HepG2 (cell line): ENCODE measurements at regions not wholly inside any gene's neighbourhood (a gene's known extent, or its start where the extent isn't known, plus 50 kb on each side); places are given as distances from the start of the nearest gene placed in this dataset.

Experiments used
- ATAC-seq: fragments of 200-7000 bp; cut with Tn5 transposase; 3 replicates; pipeline ENCODE4 v1.9.1; 2020; ENCODE audit warnings: mild to moderate bottlenecking, moderate library complexity
- BruUV-seq: library from RNA; stranded (reverse); fragments of 400-500 nt; replicated peaks from 2 replicates; lab custom pipeline; 2021; lab: Mats Ljungman, UMichigan
- CTCF ChIA-PET: fragments of 300-600 bp; formaldehyde crosslinking; extraction: SDS; loops from one replicate; lab custom pipeline; 2021; ENCODE audit warnings: low total read pairs, inconsistent platforms, low intra/inter-chr PET ratio; lab: Yijun Ruan, JAX
- POLR2A ChIA-PET: fragments of 350-600 bp; sonication (Branson Sonifier 250); formaldehyde crosslinking; loops from one replicate; lab custom pipeline; 2020; ENCODE audit warnings: antibody characterized with exemption, inconsistent platforms; lab: Yijun Ruan, JAX
- DNase-seq: peaks from one replicate; pipeline ENCODE4 v3.0.0-alpha.2; 2015; ENCODE audit warnings: low spot score
- FAIRE-seq: peaks from 3 replicates; lab custom pipeline; 2011; peaks lifted over from hg19 to GRCh38; lab: Jason Lieb, UNC
- H2AFZ ChIP-seq: one replicate; pipeline ENCODE4 v1.6.1; 2011; ENCODE audit warnings: low read length, inconsistent platforms
- H3K27ac ChIP-seq: fragments of 300-600 bp; 3 replicates; pipeline ENCODE4 v1.8.0; 2011; ENCODE audit warnings: mixed run types, mild to moderate bottlenecking, mixed read lengths, low read length, inconsistent platforms; ENCODE audit not compliant: insufficient read depth; ENCODE audit errors: extremely low read length
- H3K27me3 ChIP-seq, 2 experiments: fragments of 200-600 bp in 1 of 2; 2 replicates in 1 of 2; 3 replicates in 1 of 2; pipeline versions ENCODE4 v1.6.0 to v1.8.0; 2011; ENCODE audit warnings: low read length in 2 of 2, mild to moderate bottlenecking in 2 of 2, moderate library complexity in 2 of 2, inconsistent platforms in 1 of 2; ENCODE audit not compliant: insufficient read depth in 2 of 2, control insufficient read depth in 1 of 2
- H3K36me3 ChIP-seq, 2 experiments: fragments of 200-600 bp in 1 of 2; replicated peaks in 1 of 2; 2 replicates in 1 of 2; 3 replicates in 1 of 2; pipeline versions ENCODE4 v1.5.1 to v1.8.0; 2011; ENCODE audit warnings: low read length in 2 of 2, inconsistent platforms in 1 of 2; ENCODE audit not compliant: insufficient read depth in 2 of 2, control insufficient read depth in 1 of 2
- H3K4me1 ChIP-seq: 2 replicates; pipeline ENCODE4 v1.5.1; 2012; ENCODE audit warnings: low read length, inconsistent platforms; ENCODE audit not compliant: insufficient read depth
- H3K4me2 ChIP-seq: 2 replicates; pipeline ENCODE4 v1.6.0; 2011; ENCODE audit warnings: low read depth, low read length, inconsistent platforms
- H3K4me3 ChIP-seq, 3 experiments: fragments of 200-600 bp in 1 of 3; sonication (generic), shearing (Covaris generic) in 1 of 3; replicated peaks in 1 of 3; 2 replicates each; pipeline ENCODE4 v1.5.1; 2011 to 2016; ENCODE audit warnings: low read length in 3 of 3, inconsistent platforms in 2 of 3, low read depth in 2 of 3, mild to moderate bottlenecking in 2 of 3, control low read depth in 1 of 3, mixed read lengths in 1 of 3; ENCODE audit not compliant: insufficient read depth in 1 of 3
- H3K79me2 ChIP-seq: one replicate; pipeline ENCODE4 v1.6.1; 2011; ENCODE audit warnings: low read length, inconsistent platforms; ENCODE audit not compliant: insufficient read depth
- H3K9ac ChIP-seq: 2 replicates; pipeline ENCODE4 v1.6.0; 2011; ENCODE audit warnings: mild to moderate bottlenecking, low read depth, low read length, inconsistent platforms; ENCODE audit not compliant: insufficient read depth
- H3K9me3 ChIP-seq: 2 replicates; pipeline ENCODE4 v1.5.1; 2012; ENCODE audit warnings: mild to moderate bottlenecking, low read length
- H4K20me1 ChIP-seq: 2 replicates; pipeline ENCODE4 v1.6.0; 2011; ENCODE audit warnings: inconsistent platforms, mild to moderate bottlenecking, low read length, moderate library complexity; ENCODE audit not compliant: insufficient read depth
- FLYWCH1 ChIP-seq: sonication (generic); formaldehyde crosslinking; IDR thresholded peaks from 2 replicates; pipeline ENCODE4 v1.8.1; 2023; ENCODE audit warnings: mild to moderate bottlenecking, missing genetic modification reagents
- MAFK ChIP-seq, 2 experiments: IDR thresholded peaks in 1 of 2; conservative IDR thresholded peaks in 1 of 2; 2 replicates each; pipeline ENCODE4 v1.6.1; 2011; ENCODE audit warnings: improper control_type of control experiment in 2 of 2, low read length in 2 of 2
- POLR2AphosphoS2 ChIP-seq: IDR thresholded peaks from 2 replicates; pipeline ENCODE4 v1.6.1; 2011; ENCODE audit warnings: low read depth, low read length, improper control_type of control experiment
- PTBP1 ChIP-seq: fragments of 200-400 bp; formaldehyde crosslinking; IDR thresholded peaks from 2 replicates; pipeline ENCODE4 v1.6.1; 2018; ENCODE audit warnings: low read length, low read depth; ENCODE audit not compliant: poor library complexity, severe bottlenecking
- SNAPC5 ChIP-seq: sonication (generic); formaldehyde crosslinking; IDR thresholded peaks from 2 replicates; pipeline ENCODE4 v1.8.1; 2023; ENCODE audit warnings: mild to moderate bottlenecking, missing genetic modification reagents, borderline replicate concordance
- TBX3 ChIP-seq: fragments of 450-650 bp; IDR thresholded peaks from 2 replicates; pipeline ENCODE4 v1.6.1; 2017; ENCODE audit warnings: antibody characterized with exemption, mild to moderate bottlenecking, inconsistent platforms, borderline replicate concordance
- TGIF2 ChIP-seq: IDR thresholded peaks from 2 replicates; pipeline ENCODE4 v1.6.1; 2016; ENCODE audit warnings: control low read depth, missing compliant biosample characterization
- ZNF225 ChIP-seq: sonication (generic); formaldehyde crosslinking; IDR thresholded peaks from 2 replicates; pipeline ENCODE4 v1.4.0; 2020; ENCODE audit warnings: mild to moderate bottlenecking, missing genetic modification reagents
- ZNF501 ChIP-seq: sonication (generic); formaldehyde crosslinking; IDR thresholded peaks from 2 replicates; pipeline ENCODE4 v1.5.1; 2020; ENCODE audit warnings: mild to moderate bottlenecking, moderate library complexity, missing genetic modification reagents
- ZNF879 ChIP-seq: sonication (generic); formaldehyde crosslinking; IDR thresholded peaks from 2 replicates; pipeline ENCODE4 v1.8.1; 2023; ENCODE audit warnings: missing genetic modification reagents
- WGBS: methylation state at CpG from one replicate; pipeline ENCODE4 v1.1.6; 2017; ENCODE audit warnings: low lambda C conversion rate; 5-methylcytosine and 5-hydroxymethylcytosine counted together
- in situ Hi-C: cut with HindIII; loops from 2 replicates; pipeline ENCODE4 v1.10.0; 2017; ENCODE audit warnings: low pct_unique_long_range_greater_than_20kb; ENCODE audit not compliant: extremely low pct_ligation_motif_present
- intact Hi-C: fragments of 100-400 bp; cut with micrococcal nuclease; formaldehyde crosslinking; loops from one replicate; pipeline ENCODE4 v1.10.0; 2022; ENCODE audit not compliant: unreplicated experiment
- TF ChIP-seq, protein P1 (sequence below): sonication (generic); formaldehyde crosslinking; IDR thresholded peaks from 2 replicates; pipeline ENCODE4 v1.8.0; 2022; ENCODE audit warnings: mild to moderate bottlenecking, missing genetic modification reagents, borderline replicate concordance

- TF ChIP-seq, protein P1, sequence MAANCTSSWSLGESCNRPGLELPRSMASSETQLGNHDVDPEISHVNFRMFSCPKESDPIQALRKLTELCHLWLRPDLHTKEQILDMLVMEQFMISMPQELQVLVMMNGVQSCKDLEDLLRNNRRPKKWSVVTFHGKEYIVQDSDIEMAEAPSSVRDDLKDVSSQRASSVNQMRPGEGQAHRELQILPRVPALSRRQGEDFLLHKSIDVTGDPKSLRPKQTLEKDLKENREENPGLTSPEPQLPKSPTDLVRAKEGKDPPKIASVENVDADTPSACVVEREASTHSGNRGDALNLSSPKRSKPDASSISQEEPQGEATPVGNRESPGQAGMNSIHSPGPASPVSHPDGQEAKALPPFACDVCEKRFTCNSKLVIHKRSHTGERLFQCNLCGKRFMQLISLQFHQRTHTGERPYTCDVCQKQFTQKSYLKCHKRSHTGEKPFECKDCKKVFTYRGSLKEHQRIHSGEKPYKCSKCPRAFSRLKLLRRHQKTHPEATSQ, result no peak
- TF ChIP-seq ZNF501 (CRISPR knock-in tag), result no peak
- no peak for TF ChIP-seq SNAPC5 (CRISPR knock-in tag)
- no peak for TF ChIP-seq FLYWCH1 (CRISPR knock-in tag)
- no peak for TF ChIP-seq ZNF879 (CRISPR knock-in tag)
- no peak for TF ChIP-seq POLR2AphosphoS2
- no peak for TF ChIP-seq TGIF2
- TF ChIP-seq TBX3, result no peak
These were observed 83.0 kb upstream of the MIR17HG start (continued) for GRCh38 chr13:91264484-91264883.

DNA sequence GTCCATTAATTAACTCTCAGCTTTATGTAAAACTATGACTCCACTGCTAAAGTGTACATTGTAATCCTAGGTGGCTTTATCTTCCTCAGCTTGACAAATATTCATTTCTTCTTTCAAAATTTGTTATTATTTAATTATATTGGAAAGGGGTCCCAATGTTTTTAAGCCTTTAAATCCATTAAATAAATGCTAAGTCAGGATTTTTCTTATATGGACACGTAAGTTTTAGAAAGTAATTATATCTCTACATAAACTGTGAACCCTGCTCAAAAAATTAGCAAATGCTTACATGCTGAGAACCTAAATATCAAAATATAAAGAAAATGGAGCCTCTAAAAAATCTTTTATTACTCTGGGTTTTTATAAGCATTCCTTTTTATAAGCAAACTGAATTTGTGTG is 78.2 kb upstream of the MIR17HG start:
- Histone ChIP-seq H3K4me2 (no peak overlapping the region), H3K27me3 (no peaks in the 10 kb centered on the region), H3K79me2 (no peaks in the 10 kb centered on the region), H3K4me1 (no peaks in the 10 kb centered on the region), H3K36me3 (no peaks in the 10 kb centered on the region), H4K20me1 (no peaks in the 10 kb centered on the region), H3K9me3 (no peaks in the 10 kb centered on the region), H3K9ac (no peak overlapping the region), H3K27ac (no peak overlapping the region), H2AFZ (no peak overlapping the region), H3K4me3 (no peak overlapping the region)
- POLR2A ChIA-PET, result no interaction called here
- CTCF ChIA-PET, result no interaction called here
- BruUV-seq, result no TSS peak
- no peak for FAIRE-seq
- ATAC-seq, result no peak
- WGBS, result 30% methylated on average over 1 of the region's 1 CpG
- intact Hi-C loops (no loop called here), in situ Hi-C loops (no loop called here)
- TF ChIP-seq MAFK (conservative IDR thresholded peaks at IDR 0.05 in 1 of 2, IDR thresholded peaks at IDR 0.05 in 1 of 2; ENCODE audit: low read length in 2 of 2) (peak in 1 of 2 experiments; percentile 64; a peak in 1 of 4 replicates), PTBP1 (no peak), ZNF225 (no peak)
- no peak for DNase-seq
